Thyroid gland (tissue), 4 donors: ENCODE measurements at regions not wholly inside any gene's neighbourhood (a gene's known extent, or its start where the extent isn't known, plus 50 kb on each side); places are given as distances from the start of the nearest gene placed in this dataset.
"Not testable (repeated sequence)": the region's sequence is repeated elsewhere in the genome, so short reads cannot be mapped to it uniquely, and the experiment has no call there.

ENCODE experiments used
- DNase-seq, 2 donors: peaks; one replicate each; pipeline ENCODE4 v3.0.0-alpha.2; 2019
- H3K27ac ChIP-seq, 3 donors: fragments of 200-600 bp; sonication (generic); 1 replicate in 2 of 3; 2 replicates in 1 of 3; pipeline ENCODE4 v1.5.1; 2016 to 2019; ENCODE audit warnings: mild to moderate bottlenecking in 1 of 3, moderate library complexity in 1 of 3
- H3K27me3 ChIP-seq: fragments of 200-600 bp; sonication (generic); one replicate; pipeline ENCODE4 v1.5.1; 2019
- H3K36me3 ChIP-seq, 2 donors: fragments of 200-600 bp; sonication (generic); one replicate each; pipeline ENCODE4 v1.5.1; 2016 to 2019
- H3K4me1 ChIP-seq, 2 donors: fragments of 200-600 bp; sonication (generic); one replicate each; pipeline ENCODE4 v1.5.1; 2017 to 2019
- H3K4me3 ChIP-seq, 3 donors: fragments of 200-600 bp; sonication (generic); replicated peaks in 1 of 3; 1 replicate in 2 of 3; 2 replicates in 1 of 3; pipeline ENCODE4 v1.5.1; 2016; ENCODE audit warnings: mild to moderate bottlenecking in 1 of 3
- H3K9me3 ChIP-seq: fragments of 200-600 bp; sonication (generic); one replicate; pipeline ENCODE4 v1.5.1; 2017
- POLR2A ChIP-seq, 2 donors: fragments of 450-650 bp; IDR thresholded peaks; one replicate each; pipeline ENCODE4 v1.6.1; 2017; ENCODE audit warnings: antibody characterized with exemption in 2 of 2, mild to moderate bottlenecking in 2 of 2, moderate library complexity in 1 of 2
- WGBS, 2 donors: methylation state at CpG; one replicate each; pipeline ENCODE4 v1.1.5; 2017; 5-methylcytosine and 5-hydroxymethylcytosine counted together
- intact Hi-C: fragments of 100-400 bp; cut with DNase I; formaldehyde crosslinking; loops from one replicate; pipeline ENCODE4 v1.15.1; 2023
- TF ChIP-seq, protein P1 (sequence below), 6 experiments: fragments of 200-600 bp in 3 of 6; fragments of 450-650 bp in 3 of 6; sonication (generic) in 3 of 6; IDR thresholded peaks; one replicate each; pipeline ENCODE4 v1.5.1; 2016 to 2019; ENCODE audit warnings: antibody characterized with exemption in 6 of 6, mild to moderate bottlenecking in 2 of 6, inconsistent platforms in 1 of 6, moderate library complexity in 1 of 6

GRCh38 chr12:46480724-46481123, 108.2 kb upstream of the SLC38A2 start:
- intact Hi-C loops = no loop called here
- Histone ChIP-seq H3K36me3 (no peaks in the 10 kb centered on the region), H3K4me1 (no peaks in the 10 kb centered on the region), H3K9me3 (no peaks in the 10 kb centered on the region), H3K27ac (no peak overlapping the region), H3K4me3 (no peak overlapping the region), H3K27me3 (no peaks in the 10 kb centered on the region)
- DNase-seq = no peak
- WGBS, 2 donors = 94 to 100% methylated on average over 1 of the region's 1 CpG
- no peak for TF ChIP-seq POLR2A (IDR thresholded peaks at IDR 0.05)
- TF ChIP-seq, protein P1, sequence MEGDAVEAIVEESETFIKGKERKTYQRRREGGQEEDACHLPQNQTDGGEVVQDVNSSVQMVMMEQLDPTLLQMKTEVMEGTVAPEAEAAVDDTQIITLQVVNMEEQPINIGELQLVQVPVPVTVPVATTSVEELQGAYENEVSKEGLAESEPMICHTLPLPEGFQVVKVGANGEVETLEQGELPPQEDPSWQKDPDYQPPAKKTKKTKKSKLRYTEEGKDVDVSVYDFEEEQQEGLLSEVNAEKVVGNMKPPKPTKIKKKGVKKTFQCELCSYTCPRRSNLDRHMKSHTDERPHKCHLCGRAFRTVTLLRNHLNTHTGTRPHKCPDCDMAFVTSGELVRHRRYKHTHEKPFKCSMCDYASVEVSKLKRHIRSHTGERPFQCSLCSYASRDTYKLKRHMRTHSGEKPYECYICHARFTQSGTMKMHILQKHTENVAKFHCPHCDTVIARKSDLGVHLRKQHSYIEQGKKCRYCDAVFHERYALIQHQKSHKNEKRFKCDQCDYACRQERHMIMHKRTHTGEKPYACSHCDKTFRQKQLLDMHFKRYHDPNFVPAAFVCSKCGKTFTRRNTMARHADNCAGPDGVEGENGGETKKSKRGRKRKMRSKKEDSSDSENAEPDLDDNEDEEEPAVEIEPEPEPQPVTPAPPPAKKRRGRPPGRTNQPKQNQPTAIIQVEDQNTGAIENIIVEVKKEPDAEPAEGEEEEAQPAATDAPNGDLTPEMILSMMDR (IDR thresholded peaks at IDR 0.05) = no peak

DNA sequence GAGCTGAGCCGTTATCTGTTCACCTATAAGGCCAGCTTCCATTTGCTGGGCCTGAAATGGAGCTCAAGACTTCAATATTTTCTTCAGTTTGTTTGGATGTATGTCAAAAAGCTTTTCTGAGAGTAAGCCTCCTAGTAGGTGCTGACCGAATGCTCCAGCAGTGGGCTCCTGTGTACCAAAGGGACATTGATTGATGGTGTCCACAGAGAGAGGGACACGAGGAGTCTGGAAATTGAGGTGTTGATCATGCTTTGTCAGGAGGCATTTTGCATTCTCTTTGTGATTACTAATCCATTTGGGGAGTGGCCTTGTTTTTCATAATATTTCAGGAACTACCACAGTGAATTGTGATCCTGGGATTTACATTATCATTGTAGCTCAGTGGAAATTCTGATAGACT, 107.7 kb upstream of the SLC38A2 start:
- Histone ChIP-seq H3K27me3 (no peaks in the 10 kb centered on the region), H3K4me3 (no peak overlapping the region), H3K36me3 (no peaks in the 10 kb centered on the region), H3K4me1 (no peaks in the 10 kb centered on the region), H3K9me3 (no peaks in the 10 kb centered on the region), H3K27ac (no peak overlapping the region)
- no peak for DNase-seq
- intact Hi-C loops = no loop called here
- TF ChIP-seq POLR2A (IDR thresholded peaks at IDR 0.05) = no peak
- TF ChIP-seq, protein P1 (IDR thresholded peaks at IDR 0.05) = no peak
- 93 to 96% methylated on average over 3 of the region's 3 CpGs for WGBS, 2 donors

DNA sequence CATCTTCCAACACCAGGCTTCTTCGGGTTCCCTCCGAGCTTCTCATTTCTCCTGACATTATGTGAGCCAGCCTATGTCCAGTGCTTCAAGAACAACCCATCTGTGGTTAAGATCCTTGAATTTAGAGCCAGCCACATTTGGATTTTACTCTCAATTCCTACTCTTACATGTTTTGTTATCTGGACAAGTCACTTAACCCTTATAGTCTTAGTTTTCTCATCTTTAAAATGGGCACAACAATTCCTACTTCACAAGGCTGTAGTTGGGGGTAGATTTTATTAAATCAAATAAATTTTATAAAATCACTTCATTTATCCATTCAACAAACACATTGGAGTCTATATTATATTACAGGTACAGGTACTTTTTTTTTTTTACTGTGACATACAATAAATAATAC, 105.5 kb upstream of the SLC38A2 start:
- WGBS, 2 donors = 97% methylated on average over 2 of the region's 2 CpGs
- DNase-seq = no peak
- Histone ChIP-seq H3K36me3 (no peaks in the 10 kb centered on the region), H3K4me3 (no peak overlapping the region), H3K9me3 (no peaks in the 10 kb centered on the region), H3K27me3 (no peaks in the 10 kb centered on the region), H3K27ac (no peak overlapping the region), H3K4me1 (peaks cover 6 to 7% of the 10 kb centered on the region in 2 donors)
- TF ChIP-seq POLR2A (IDR thresholded peaks at IDR 0.05) = no peak
- TF ChIP-seq, protein P1 (IDR thresholded peaks at IDR 0.05) = no peak
- intact Hi-C loops = no loop called here

DNA sequence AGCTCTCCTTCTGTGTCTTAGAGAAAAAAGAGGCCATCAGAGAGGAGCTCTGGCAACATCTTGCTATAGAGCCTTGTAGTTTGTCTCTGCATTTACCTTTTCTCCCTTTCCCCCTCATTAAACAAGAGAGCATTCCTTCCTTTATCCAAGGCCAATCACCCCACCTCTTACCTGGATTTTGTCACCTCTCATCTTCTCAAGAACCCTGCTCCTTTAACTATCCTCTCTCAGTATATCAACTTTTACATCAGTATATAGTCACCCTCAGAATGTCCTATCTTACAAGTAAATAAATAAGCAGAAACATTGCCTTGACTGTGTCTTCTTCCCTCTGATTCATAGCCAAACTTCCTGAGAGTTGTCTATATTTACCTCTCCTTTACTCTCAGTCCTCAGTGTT, 105.0 kb upstream of the SLC38A2 start:
- intact Hi-C loops = no loop called here

DNA sequence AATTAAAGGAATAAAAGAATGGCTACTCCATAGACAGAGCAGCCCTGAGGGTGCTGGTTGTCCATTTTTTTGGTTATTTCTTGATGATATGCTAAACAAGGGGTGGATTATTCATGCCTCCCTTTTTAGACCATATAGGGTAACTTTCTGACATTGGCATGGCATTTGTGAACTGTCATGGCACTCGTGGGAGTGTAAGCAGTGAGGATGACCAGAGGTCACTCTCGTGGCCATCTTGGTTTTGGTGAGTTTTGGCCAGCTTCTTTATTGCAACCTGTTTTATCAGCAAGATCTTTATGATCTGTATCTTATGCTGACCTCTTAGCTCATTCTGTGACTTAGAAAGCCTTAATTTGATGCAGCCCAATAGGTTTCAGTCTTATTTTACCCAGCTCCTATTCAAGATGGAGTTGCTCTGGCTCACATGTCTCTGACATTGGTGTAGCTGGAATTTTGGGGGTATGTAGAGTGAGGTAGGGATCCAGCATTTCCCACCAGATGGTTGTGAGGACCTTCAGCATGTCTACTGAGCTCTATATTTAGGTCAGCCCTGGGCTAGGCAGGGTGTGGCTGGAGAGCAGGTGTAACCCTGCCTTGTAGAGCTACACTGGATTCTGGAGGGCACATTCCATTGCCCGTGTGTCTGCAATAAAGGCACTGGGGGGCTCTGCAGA, 103.5 kb upstream of the SLC38A2 start:
- H3K4me3 ChIP-seq = no peak overlapping the region
- H3K36me3 ChIP-seq = no peaks in the 10 kb centered on the region
- intact Hi-C loops = no loop called here
- peaks cover 8 to 14% of the 10 kb centered on the region in 2 donors for H3K4me1 ChIP-seq
- no peaks in the 10 kb centered on the region for H3K27me3 ChIP-seq
- WGBS, 2 donors = 81 to 84% methylated on average over 3 of the region's 3 CpGs
- H3K9me3 ChIP-seq = no peaks in the 10 kb centered on the region
- no peak for DNase-seq
- no peak overlapping the region for H3K27ac ChIP-seq
- TF ChIP-seq, protein P1 (IDR thresholded peaks at IDR 0.05) = no peak
- TF ChIP-seq POLR2A (IDR thresholded peaks at IDR 0.05) = no peak

More for the DNA sequence above, 105.0 kb upstream of the SLC38A2 start:
- peaks cover 8 to 10% of the 10 kb centered on the region in 2 donors for H3K4me1 ChIP-seq
- no peaks in the 10 kb centered on the region for H3K9me3 ChIP-seq
- no peak overlapping the region for H3K27ac ChIP-seq
- no peak for TF ChIP-seq POLR2A (IDR thresholded peaks at IDR 0.05)
- TF ChIP-seq, protein P1 (IDR thresholded peaks at IDR 0.05) = no peak
- no peak for DNase-seq
- no peaks in the 10 kb centered on the region for H3K36me3 ChIP-seq
- H3K27me3 ChIP-seq = no peaks in the 10 kb centered on the region
- no peak overlapping the region for H3K4me3 ChIP-seq

GRCh38 chr12:46474385-46474784, 101.8 kb upstream of the SLC38A2 start:
- peak overlapping the region; percentile 30 to 73 (median 60) for H3K27ac ChIP-seq
- DNase-seq, H3K36me3 ChIP-seq, H3K4me3 ChIP-seq, intact Hi-C loops, H3K9me3 ChIP-seq, H3K27me3 ChIP-seq: not testable (repeated sequence)
- 90 to 91% methylated on average over 9 of the region's 9 CpGs for WGBS, 2 donors
- peaks cover 8 to 14% of the 10 kb centered on the region in 2 donors for H3K4me1 ChIP-seq
